Lower leg skin (tissue), 4 donors: ENCODE measurements at regions not wholly inside any gene's neighbourhood (a gene's known extent, or its start where the extent isn't known, plus 50 kb on each side); places are given as distances from the start of the nearest gene placed in this dataset.

Source experiments
- DNase-seq, 2 donors: peaks; one replicate each; pipeline ENCODE4 v3.0.0-alpha.2; 2019; ENCODE audit warnings: low spot score in 2 of 2
- H3K4me3 ChIP-seq: fragments of 200-600 bp; sonication (generic); 2 replicates; pipeline ENCODE4 v1.5.1; 2017; ENCODE audit warnings: mild to moderate bottlenecking, low read depth; ENCODE audit not compliant: poor library complexity, severe bottlenecking
- CTCF ChIP-seq, 3 donors: fragments of 450-650 bp; IDR thresholded peaks; one replicate each; pipeline ENCODE4 v1.5.1; 2016; ENCODE audit warnings: antibody characterized with exemption in 3 of 3, mild to moderate bottlenecking in 3 of 3, moderate library complexity in 2 of 3
- POLR2A ChIP-seq, 2 donors: fragments of 450-650 bp; IDR thresholded peaks; one replicate each; pipeline ENCODE4 v1.6.1; 2016 to 2017; ENCODE audit warnings: antibody characterized with exemption in 2 of 2, mild to moderate bottlenecking in 1 of 2, moderate library complexity in 1 of 2
- WGBS, 2 donors: methylation state at CpG; one replicate each; pipeline ENCODE4 v1.1.5; 2018; 5-methylcytosine and 5-hydroxymethylcytosine counted together
- intact Hi-C: fragments of 100-400 bp; cut with DNase I; formaldehyde crosslinking; loops from one replicate; pipeline ENCODE4 v1.15.0; 2023; ENCODE audit warnings: low total_unique reads

GRCh38 chr4:45353161-45353560 lies 626.8 kb upstream of the GNPDA2 start:
- no peak for DNase-seq
- intact Hi-C loops, result no loop called here
- H3K4me3 ChIP-seq, result no peak overlapping the region
- TF ChIP-seq CTCF (IDR thresholded peaks at IDR 0.05), result no peak
- TF ChIP-seq POLR2A (IDR thresholded peaks at IDR 0.05), result no peak

- 11 to 14% methylated on average over 1 of the region's 1 CpG for WGBS, 2 donors
- no peak overlapping the region for H3K4me3 ChIP-seq
- DNase-seq, result no peak
- TF ChIP-seq CTCF (IDR thresholded peaks at IDR 0.05) (no peak), POLR2A (IDR thresholded peaks at IDR 0.05) (no peak)
- intact Hi-C loops, result no loop called here
Observed at GRCh38 chr4:45350438-45350837, 624.1 kb upstream of the GNPDA2 start.

- intact Hi-C loops, result no loop called here
- 88 to 96% methylated on average over 1 of the region's 1 CpG for WGBS, 2 donors
- no peak for DNase-seq
- no peak for TF ChIP-seq POLR2A (IDR thresholded peaks at IDR 0.05)
- no peak for TF ChIP-seq CTCF (IDR thresholded peaks at IDR 0.05)
- H3K4me3 ChIP-seq, result no peak overlapping the region
Observed at GRCh38 chr4:45349859-45350258, 623.5 kb upstream of the GNPDA2 start.

- intact Hi-C loops, result no loop called here
- no peak for DNase-seq
- WGBS, 2 donors, result 74 to 85% methylated on average over 4 of the region's 4 CpGs
- no peak overlapping the region for H3K4me3 ChIP-seq
- TF ChIP-seq CTCF (IDR thresholded peaks at IDR 0.05), result no peak
- no peak for TF ChIP-seq POLR2A (IDR thresholded peaks at IDR 0.05)
Observed at GRCh38 chr4:45346816-45347435, 620.6 kb upstream of the GNPDA2 start.

- no peak overlapping the region for H3K4me3 ChIP-seq
- WGBS, 2 donors, result 62 to 68% methylated on average over 5 of the region's 5 CpGs
- intact Hi-C loops, result no loop called here
- TF ChIP-seq CTCF (IDR thresholded peaks at IDR 0.05) (no peak), POLR2A (IDR thresholded peaks at IDR 0.05) (no peak)
- DNase-seq, result no peak
Observed at GRCh38 chr4:45345558-45345957, 619.2 kb upstream of the GNPDA2 start.

- intact Hi-C loops, result no loop called here
- 80 to 84% methylated on average over 5 of the region's 5 CpGs for WGBS, 2 donors
- DNase-seq, result no peak
- no peak for TF ChIP-seq POLR2A (IDR thresholded peaks at IDR 0.05)
- no peak for TF ChIP-seq CTCF (IDR thresholded peaks at IDR 0.05)
- no peak overlapping the region for H3K4me3 ChIP-seq
Observed at GRCh38 chr4:45331802-45332201, 605.4 kb upstream of the GNPDA2 start.
